ENCODE measurements at regions not wholly inside any gene's neighbourhood (a gene's known extent, or its start where the extent isn't known, plus 50 kb on each side); places are given as distances from the start of the nearest gene placed in this dataset.

DNA sequence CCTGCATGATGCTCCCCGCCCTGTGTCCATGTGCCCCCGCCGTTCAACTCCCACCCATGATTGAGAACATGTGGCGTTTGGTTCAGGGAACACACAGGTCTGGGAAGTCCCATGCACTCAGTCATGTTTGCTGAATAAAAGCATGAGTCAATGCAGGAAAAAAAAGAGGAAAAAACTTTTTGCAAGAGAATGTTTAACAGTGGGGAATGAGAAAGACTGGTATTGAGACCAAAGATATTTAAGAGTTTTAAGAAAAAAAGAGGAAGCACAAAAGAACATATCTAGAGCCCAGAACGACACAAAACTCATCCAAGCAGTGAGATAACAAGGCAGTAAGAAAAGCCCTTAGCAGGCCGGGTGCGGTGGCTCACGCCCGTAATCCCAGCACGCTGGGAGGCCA is 279.2 kb upstream of the THSD7B start (continued):
- TF ChIP-seq ZBED1 (IDR thresholded peaks at IDR 0.05; ENCODE audit: borderline replicate concordance) = no peak

GRCh38 chr2:136482966-136483365 is 282.4 kb upstream of the THSD7B start:
- no peaks in the 10 kb centered on the region for H3K79me2 ChIP-seq (ENCODE audit: control insufficient read depth, insufficient read depth, low read length)
- H3K4me3 ChIP-seq = no peak overlapping the region
- no peak overlapping the region for H3K4me2 ChIP-seq (ENCODE audit: control insufficient read depth, insufficient read depth)
- no peak overlapping the region for H3K27ac ChIP-seq (ENCODE audit: control insufficient read depth, insufficient read depth)
- no peak for FAIRE-seq
- POLR2A ChIA-PET = no interaction called here
- H3K27me3 ChIP-seq (replicated peaks in 1 of 2; ENCODE audit: control insufficient read depth in 2 of 2, insufficient read depth in 2 of 2, low read length in 1 of 2) = no peaks in the 10 kb centered on the region
- SMC1A ChIA-PET (ENCODE audit: uncharacterized antibody, unreplicated experiment) = interaction anchor here (0.9 kb wide), 1 partner anchor 45 kb away, joined by 3 read pairs; no protein-coding TSS in a partner anchor
- DNase-seq (ENCODE audit: low read depth, low spot score) = no peak
- whole genome bisulfite sequencing (ENCODE audit: insufficient coverage, insufficient replicate concordance, low lambda C conversion rate, missing lambda C conversion rate) = 15% methylated on average over 3 of the region's 3 CpGs
- no peak overlapping the region for H2AFZ ChIP-seq (ENCODE audit: control insufficient read depth, low read depth, low read length)
- BruUV-seq (replicated peaks) = no TSS peak
- H4K20me1 ChIP-seq (ENCODE audit: control insufficient read depth, insufficient read depth) = no peaks in the 10 kb centered on the region
- no peaks in the 10 kb centered on the region for H3K4me1 ChIP-seq (ENCODE audit: control insufficient read depth, insufficient read depth, low read length)
- intact Hi-C loops (cut with micrococcal nuclease; ENCODE audit: unreplicated experiment) = no loop called here
- no peak overlapping the region for H3K9ac ChIP-seq (ENCODE audit: control insufficient read depth, insufficient read depth, low read length)
- ATAC-seq = peak; percentile 22
- CTCF ChIA-PET = no interaction called here
- in situ Hi-C loops (cut with MboI) = no loop called here
- H3K9me3 ChIP-seq (replicated peaks; ENCODE audit: control insufficient read depth, insufficient read depth, low read length) = no peaks in the 10 kb centered on the region; the same call in 2 of the 3 replicates
- RAD21 ChIA-PET (ENCODE audit: unreplicated experiment) = no interaction called here
- no peaks in the 10 kb centered on the region for H3K36me3 ChIP-seq (ENCODE audit: control insufficient read depth in 2 of 2, insufficient read depth in 2 of 2, low read length in 1 of 2)
- TF ChIP-seq, protein P1, sequence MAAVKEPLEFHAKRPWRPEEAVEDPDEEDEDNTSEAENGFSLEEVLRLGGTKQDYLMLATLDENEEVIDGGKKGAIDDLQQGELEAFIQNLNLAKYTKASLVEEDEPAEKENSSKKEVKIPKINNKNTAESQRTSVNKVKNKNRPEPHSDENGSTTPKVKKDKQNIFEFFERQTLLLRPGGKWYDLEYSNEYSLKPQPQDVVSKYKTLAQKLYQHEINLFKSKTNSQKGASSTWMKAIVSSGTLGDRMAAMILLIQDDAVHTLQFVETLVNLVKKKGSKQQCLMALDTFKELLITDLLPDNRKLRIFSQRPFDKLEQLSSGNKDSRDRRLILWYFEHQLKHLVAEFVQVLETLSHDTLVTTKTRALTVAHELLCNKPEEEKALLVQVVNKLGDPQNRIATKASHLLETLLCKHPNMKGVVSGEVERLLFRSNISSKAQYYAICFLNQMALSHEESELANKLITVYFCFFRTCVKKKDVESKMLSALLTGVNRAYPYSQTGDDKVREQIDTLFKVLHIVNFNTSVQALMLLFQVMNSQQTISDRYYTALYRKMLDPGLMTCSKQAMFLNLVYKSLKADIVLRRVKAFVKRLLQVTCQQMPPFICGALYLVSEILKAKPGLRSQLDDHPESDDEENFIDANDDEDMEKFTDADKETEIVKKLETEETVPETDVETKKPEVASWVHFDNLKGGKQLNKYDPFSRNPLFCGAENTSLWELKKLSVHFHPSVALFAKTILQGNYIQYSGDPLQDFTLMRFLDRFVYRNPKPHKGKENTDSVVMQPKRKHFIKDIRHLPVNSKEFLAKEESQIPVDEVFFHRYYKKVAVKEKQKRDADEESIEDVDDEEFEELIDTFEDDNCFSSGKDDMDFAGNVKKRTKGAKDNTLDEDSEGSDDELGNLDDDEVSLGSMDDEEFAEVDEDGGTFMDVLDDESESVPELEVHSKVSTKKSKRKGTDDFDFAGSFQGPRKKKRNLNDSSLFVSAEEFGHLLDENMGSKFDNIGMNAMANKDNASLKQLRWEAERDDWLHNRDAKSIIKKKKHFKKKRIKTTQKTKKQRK (IDR thresholded peaks at IDR 0.05; ENCODE audit: low read depth, low read length) = no peak
- TF ChIP-seq EGR1 (IDR thresholded peaks at IDR 0.05; ENCODE audit: borderline replicate concordance in 1 of 2, low read depth in 2 of 2, low read length in 2 of 2) (no peak), HDAC2 (IDR thresholded peaks at IDR 0.05) (no peak), ZBTB11 (CRISPR knock-in tag; IDR thresholded peaks at IDR 0.05) (no peak), TAF1 (IDR thresholded peaks at IDR 0.05; ENCODE audit: borderline replicate concordance, low read depth, low read length) (no peak), LARP7 (IDR thresholded peaks at IDR 0.05) (no peak), ZNF274 (IDR thresholded peaks at IDR 0.05; ENCODE audit: insufficient read depth, insufficient read length) (no peak), HDAC6 (IDR thresholded peaks at IDR 0.05; ENCODE audit: unreplicated experiment) (no peak), CREM (IDR thresholded peaks at IDR 0.05; ENCODE audit: low read depth) (no peak), SIN3A (IDR thresholded peaks at IDR 0.05; ENCODE audit: low read depth, low read length) (no peak), PAX5 (IDR thresholded peaks at IDR 0.05; ENCODE audit: borderline replicate concordance, low read depth, low read length) (no peak), RAD21 (IDR thresholded peaks at IDR 0.05; ENCODE audit: insufficient read depth, low read depth, low read length) (no peak), ELK1 (IDR thresholded peaks at IDR 0.05; ENCODE audit: low read depth, low read length) (no peak)
- TF ChIP-seq, protein P2, sequence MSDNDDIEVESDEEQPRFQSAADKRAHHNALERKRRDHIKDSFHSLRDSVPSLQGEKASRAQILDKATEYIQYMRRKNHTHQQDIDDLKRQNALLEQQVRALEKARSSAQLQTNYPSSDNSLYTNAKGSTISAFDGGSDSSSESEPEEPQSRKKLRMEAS (IDR thresholded peaks at IDR 0.05; ENCODE audit: low read depth, low read length) = no peak
- TF ChIP-seq, protein P3, sequence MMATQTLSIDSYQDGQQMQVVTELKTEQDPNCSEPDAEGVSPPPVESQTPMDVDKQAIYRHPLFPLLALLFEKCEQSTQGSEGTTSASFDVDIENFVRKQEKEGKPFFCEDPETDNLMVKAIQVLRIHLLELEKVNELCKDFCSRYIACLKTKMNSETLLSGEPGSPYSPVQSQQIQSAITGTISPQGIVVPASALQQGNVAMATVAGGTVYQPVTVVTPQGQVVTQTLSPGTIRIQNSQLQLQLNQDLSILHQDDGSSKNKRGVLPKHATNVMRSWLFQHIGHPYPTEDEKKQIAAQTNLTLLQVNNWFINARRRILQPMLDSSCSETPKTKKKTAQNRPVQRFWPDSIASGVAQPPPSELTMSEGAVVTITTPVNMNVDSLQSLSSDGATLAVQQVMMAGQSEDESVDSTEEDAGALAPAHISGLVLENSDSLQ (IDR thresholded peaks at IDR 0.05) = no peak

Measured in GM12878 (cell line).